Heart left ventricle (tissue), 16 donors: ENCODE measurements at regions not wholly inside any gene's neighbourhood (a gene's known extent, or its start where the extent isn't known, plus 50 kb on each side); places are given as distances from the start of the nearest gene placed in this dataset.

Experiments
- ATAC-seq, 4 donors: fragments of 200-7000 bp; cut with Tn5 transposase; one replicate each; pipeline ENCODE4 v1.9.1; 2020 to 2022; ENCODE audit warnings: moderate library complexity in 4 of 4, mild to moderate bottlenecking in 3 of 4, moderate number of reproducible peaks in 1 of 4
- DNase-seq, 5 donors: peaks; one replicate each; pipeline ENCODE4 v3.0.0-alpha.2; 2020
- H3K27ac ChIP-seq, 12 donors: fragments of 200-600 bp; sonication (generic) in 4 of 12; one replicate each; pipeline versions ENCODE4 v1.5.0 to v1.8.0; 2016 to 2022; ENCODE audit warnings: mild to moderate bottlenecking in 2 of 12
- H3K27me3 ChIP-seq, 9 donors: fragments of 200-600 bp; sonication (generic) in 2 of 9; one replicate each; pipeline versions ENCODE4 v1.5.1 to v1.8.0; 2016 to 2022; ENCODE audit warnings: mild to moderate bottlenecking in 3 of 9
- H3K36me3 ChIP-seq, 9 donors: fragments of 200-600 bp; sonication (generic) in 2 of 9; one replicate each; pipeline versions ENCODE4 v1.5.0 to v1.8.0; 2018 to 2022; ENCODE audit warnings: mild to moderate bottlenecking in 2 of 9
- H3K4me1 ChIP-seq, 12 donors: fragments of 200-600 bp; sonication (generic) in 4 of 12; one replicate each; pipeline versions ENCODE4 v1.5.0 to v1.8.0; 2016 to 2022; ENCODE audit warnings: mild to moderate bottlenecking in 3 of 12
- H3K4me3 ChIP-seq, 12 donors: fragments of 200-600 bp; sonication (generic) in 4 of 12; one replicate each; pipeline versions ENCODE4 v1.5.0 to v1.8.0; 2017 to 2022; ENCODE audit warnings: mild to moderate bottlenecking in 9 of 12, moderate library complexity in 4 of 12
- H3K9me3 ChIP-seq, 12 donors: fragments of 200-600 bp; sonication (generic) in 4 of 12; one replicate each; pipeline versions ENCODE4 v1.5.0 to v1.8.0; 2016 to 2022; ENCODE audit warnings: mild to moderate bottlenecking in 1 of 12
- POLR2A ChIP-seq, 2 donors: fragments of 450-650 bp; IDR thresholded peaks; one replicate each; pipeline ENCODE4 v1.6.1; 2017; ENCODE audit warnings: antibody characterized with exemption in 2 of 2, mild to moderate bottlenecking in 2 of 2, moderate library complexity in 2 of 2
- WGBS, 4 donors: extraction: QIAGEN DNeasy Blood & Tissue Kit in 2 of 4; methylation state at CpG; one replicate each; pipeline versions ENCODE4 v1.1.5 to v1.1.7; 2013 to 2018; 5-methylcytosine and 5-hydroxymethylcytosine counted together
- intact Hi-C, 10 donors: fragments of 100-400 bp; cut with DNase I; formaldehyde crosslinking; loops; one replicate each; pipeline versions ENCODE4 v1.11.1 to v1.14.2; 2022
- TF ChIP-seq, protein P1 (sequence below), 12 donors: fragments of 200-600 bp; sonication (generic) in 4 of 12; IDR thresholded peaks; one replicate each; pipeline versions ENCODE4 v1.5.0 to v1.8.0; 2018 to 2022; ENCODE audit warnings: antibody characterized with exemption in 12 of 12, mild to moderate bottlenecking in 5 of 12
- donor health status: ischemic (EF 13 %, LVEDD 7.1; RV severe dilation, severe dysfunction).
- donor health status: healthy with polysubstance abuse.
- donor health status: DM: no; HTN: yes; CAD: no.
- donor health status: DM: no; HTN: no; CAD: no.
- donor health status: ischemic (EF 25% LVEDD 6.9; RV normal size, moderate dysfunction).
- donor health status: ischemic (EF 25% LVEDD 5.7; RV mildly dilated, moderate dysfunction).
- donor health status: healthy.
- donor health status: DM: yes; HTN: yes; CAD: no.
- donor health status: ischemic (EF 35%, LVEDD 5.7; RV mildly dilated, moderate dysfunction).
- donor health status: nonischemic (EF 11% LVEDD 7.7; RV severe dilation, severe dysfunction).
- donor health status: DM: yes; HTN: yes; CAD: no.
- donor health status: PGD.
- donor health status: ischemic (EF 29% LVEDD 5.4; RV normal size, mild dysfunction).
- donor health status: nonischemic (EF 23%, LVEDD 6.1; RV moderate dilation, normal function).

DNA sequence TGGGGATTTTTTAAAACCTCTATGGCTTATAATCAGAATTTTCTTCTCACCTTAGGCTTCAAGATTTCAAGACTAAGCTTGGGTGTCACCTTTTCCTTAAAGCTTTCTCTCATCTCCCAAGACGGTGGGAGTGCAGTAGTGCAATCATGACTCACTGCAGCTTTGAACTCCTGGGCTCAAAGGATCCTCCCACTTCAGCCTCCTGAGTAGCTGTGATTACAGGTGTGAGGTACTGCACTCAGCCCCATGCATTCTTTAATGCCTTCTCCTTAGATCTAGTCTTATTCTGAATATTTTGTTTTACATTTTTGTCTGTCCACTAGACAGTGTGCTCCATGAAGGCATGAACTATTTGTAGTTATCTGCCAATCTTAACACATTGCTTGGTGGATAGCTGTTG, 55.7 kb upstream of the FAT3 start:
- DNase-seq (no peak), ATAC-seq (no peak)
- intact Hi-C loops, result no loop called here
- H3K27ac ChIP-seq, result no peak overlapping the region
- peaks cover 0 to 2% (median 0%) of the 10 kb centered on the region in 9 donors for H3K27me3 ChIP-seq
- WGBS, 4 donors, result 70 to 85% (median 78%) methylated on average over 1 of the region's 1 CpG
- no peaks in the 10 kb centered on the region for H3K36me3 ChIP-seq
- H3K9me3 ChIP-seq, result peaks cover 0 to 7% (median 0%) of the 10 kb centered on the region in 12 donors
- no peak overlapping the region for H3K4me3 ChIP-seq
- TF ChIP-seq POLR2A (IDR thresholded peaks at IDR 0.05), result no peak
- TF ChIP-seq, protein P1, sequence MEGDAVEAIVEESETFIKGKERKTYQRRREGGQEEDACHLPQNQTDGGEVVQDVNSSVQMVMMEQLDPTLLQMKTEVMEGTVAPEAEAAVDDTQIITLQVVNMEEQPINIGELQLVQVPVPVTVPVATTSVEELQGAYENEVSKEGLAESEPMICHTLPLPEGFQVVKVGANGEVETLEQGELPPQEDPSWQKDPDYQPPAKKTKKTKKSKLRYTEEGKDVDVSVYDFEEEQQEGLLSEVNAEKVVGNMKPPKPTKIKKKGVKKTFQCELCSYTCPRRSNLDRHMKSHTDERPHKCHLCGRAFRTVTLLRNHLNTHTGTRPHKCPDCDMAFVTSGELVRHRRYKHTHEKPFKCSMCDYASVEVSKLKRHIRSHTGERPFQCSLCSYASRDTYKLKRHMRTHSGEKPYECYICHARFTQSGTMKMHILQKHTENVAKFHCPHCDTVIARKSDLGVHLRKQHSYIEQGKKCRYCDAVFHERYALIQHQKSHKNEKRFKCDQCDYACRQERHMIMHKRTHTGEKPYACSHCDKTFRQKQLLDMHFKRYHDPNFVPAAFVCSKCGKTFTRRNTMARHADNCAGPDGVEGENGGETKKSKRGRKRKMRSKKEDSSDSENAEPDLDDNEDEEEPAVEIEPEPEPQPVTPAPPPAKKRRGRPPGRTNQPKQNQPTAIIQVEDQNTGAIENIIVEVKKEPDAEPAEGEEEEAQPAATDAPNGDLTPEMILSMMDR (IDR thresholded peaks at IDR 0.05), result no peak
- H3K4me1 ChIP-seq, result no peaks in the 10 kb centered on the region

DNA sequence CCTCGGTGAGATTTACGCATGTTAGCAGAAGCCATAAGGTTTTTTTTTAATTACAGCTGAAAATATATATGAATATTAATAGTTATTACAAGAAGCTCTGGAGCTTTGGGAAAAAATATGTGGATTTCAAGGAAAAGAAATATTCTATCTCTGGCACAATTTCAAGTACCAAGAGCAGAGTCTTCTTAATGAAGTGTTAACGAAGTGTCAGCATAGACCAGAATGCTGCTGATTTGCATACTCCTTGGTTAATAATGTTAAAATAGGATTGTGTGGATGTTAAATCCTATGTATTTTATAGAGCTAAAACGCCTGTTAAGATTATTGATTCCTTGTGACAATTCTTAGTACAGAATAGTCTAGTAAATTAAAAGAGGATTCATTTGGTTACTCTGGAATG, 57.0 kb upstream of the FAT3 start:
- ATAC-seq (no peak), DNase-seq (no peak)
- H3K9me3 ChIP-seq, result peaks cover 0 to 7% (median 0%) of the 10 kb centered on the region in 12 donors
- H3K27me3 ChIP-seq, result peaks cover 0 to 2% (median 0%) of the 10 kb centered on the region in 9 donors
- no peak overlapping the region for H3K27ac ChIP-seq
- H3K4me3 ChIP-seq, result no peak overlapping the region
- no peak for TF ChIP-seq POLR2A (IDR thresholded peaks at IDR 0.05)
- TF ChIP-seq, protein P1 (IDR thresholded peaks at IDR 0.05), result no peak
- H3K36me3 ChIP-seq, result no peaks in the 10 kb centered on the region
- intact Hi-C loops, result no loop called here
- WGBS, 4 donors, result 84 to 88% (median 86%) methylated on average over 4 of the region's 4 CpGs
- no peaks in the 10 kb centered on the region for H3K4me1 ChIP-seq

DNA sequence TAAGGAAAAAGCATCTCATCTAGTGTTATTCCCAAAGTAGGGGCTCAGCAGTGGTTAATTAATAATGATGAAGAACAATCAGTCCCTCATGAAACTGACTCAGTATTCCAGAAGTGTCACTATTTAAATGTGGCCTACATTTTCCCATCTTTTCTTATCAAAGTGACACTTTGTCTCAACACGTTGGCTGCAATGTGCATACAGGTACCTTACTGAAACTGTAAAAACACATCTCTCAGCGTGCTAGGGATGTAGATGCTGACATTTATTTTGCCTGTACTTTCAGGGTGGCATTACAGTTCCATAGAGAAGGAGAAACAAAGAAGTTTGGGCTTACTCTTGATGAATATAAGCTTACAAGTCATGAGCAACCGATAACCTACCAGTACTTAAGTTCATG, 58.3 kb upstream of the FAT3 start:
- intact Hi-C loops, result no loop called here
- ATAC-seq (no peak), DNase-seq (no peak)
- Histone ChIP-seq H3K4me3 (no peak overlapping the region), H3K27me3 (peaks cover 0 to 2% (median 0%) of the 10 kb centered on the region in 9 donors), H3K9me3 (peaks cover 0 to 7% (median 0%) of the 10 kb centered on the region in 12 donors), H3K27ac (no peak overlapping the region), H3K4me1 (no peaks in the 10 kb centered on the region), H3K36me3 (no peaks in the 10 kb centered on the region)
- 71 to 88% (median 80%) methylated on average over 3 of the region's 3 CpGs for WGBS, 4 donors
- TF ChIP-seq, protein P1 (IDR thresholded peaks at IDR 0.05), result no peak
- TF ChIP-seq POLR2A (IDR thresholded peaks at IDR 0.05), result no peak

DNA sequence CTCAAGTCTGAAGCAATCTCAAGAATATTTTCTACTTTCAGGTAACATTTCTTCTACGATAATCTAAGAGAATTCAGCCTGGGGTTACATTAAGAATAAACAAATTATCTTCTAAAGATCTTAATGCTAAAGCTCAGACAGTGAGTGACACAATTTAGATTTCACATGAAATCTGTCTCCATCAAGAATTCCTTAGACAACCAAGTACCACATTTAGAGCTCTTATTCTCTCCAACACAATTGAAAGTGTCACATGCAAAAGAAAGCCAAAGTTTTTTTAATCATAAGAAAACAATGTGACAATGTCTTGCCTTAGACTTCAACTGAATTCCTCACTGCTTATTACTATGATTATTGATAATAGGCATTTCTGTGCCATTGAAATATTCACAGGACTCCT, 60.7 kb upstream of the FAT3 start:
- peaks cover 0 to 2% (median 0%) of the 10 kb centered on the region in 9 donors for H3K27me3 ChIP-seq
- ATAC-seq, result no peak
- DNase-seq, result no peak
- intact Hi-C loops, result no loop called here
- no peaks in the 10 kb centered on the region for H3K36me3 ChIP-seq
- no peak for TF ChIP-seq POLR2A (IDR thresholded peaks at IDR 0.05)
- TF ChIP-seq, protein P1 (IDR thresholded peaks at IDR 0.05), result no peak
- no peak overlapping the region for H3K27ac ChIP-seq
- no peaks in the 10 kb centered on the region for H3K4me1 ChIP-seq
- H3K4me3 ChIP-seq, result no peak overlapping the region
- WGBS, 4 donors, result 81 to 100% (median 84%) methylated on average over 1 of the region's 1 CpG
- H3K9me3 ChIP-seq, result peaks cover 0 to under 1% (median 0%) of the 10 kb centered on the region in 12 donors
